ENCODE measurements at regions not wholly inside any gene's neighbourhood (a gene's known extent, or its start where the extent isn't known, plus 50 kb on each side); places are given as distances from the start of the nearest gene placed in this dataset.
A peak's percentile ranks its signal among the peaks of the same experiment; 100 is the strongest.

DNA sequence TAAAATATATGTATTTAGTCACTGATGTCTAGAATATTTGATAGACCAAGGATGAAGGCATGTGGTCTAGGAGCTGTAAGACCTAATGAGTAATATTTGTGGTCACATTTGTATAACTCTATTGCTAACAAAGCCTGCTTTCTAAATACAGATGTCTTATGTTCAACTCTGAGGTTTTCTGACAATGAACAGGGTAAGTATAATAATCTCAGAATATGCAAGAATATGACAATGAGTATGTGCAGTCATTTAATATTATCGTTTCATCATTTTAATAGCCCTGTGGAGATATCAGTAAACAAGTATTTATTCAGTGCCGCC is 389.6 kb downstream of the LRIG3 start:
- no peak overlapping the region for H3K27ac ChIP-seq
- TF ChIP-seq, protein P1, sequence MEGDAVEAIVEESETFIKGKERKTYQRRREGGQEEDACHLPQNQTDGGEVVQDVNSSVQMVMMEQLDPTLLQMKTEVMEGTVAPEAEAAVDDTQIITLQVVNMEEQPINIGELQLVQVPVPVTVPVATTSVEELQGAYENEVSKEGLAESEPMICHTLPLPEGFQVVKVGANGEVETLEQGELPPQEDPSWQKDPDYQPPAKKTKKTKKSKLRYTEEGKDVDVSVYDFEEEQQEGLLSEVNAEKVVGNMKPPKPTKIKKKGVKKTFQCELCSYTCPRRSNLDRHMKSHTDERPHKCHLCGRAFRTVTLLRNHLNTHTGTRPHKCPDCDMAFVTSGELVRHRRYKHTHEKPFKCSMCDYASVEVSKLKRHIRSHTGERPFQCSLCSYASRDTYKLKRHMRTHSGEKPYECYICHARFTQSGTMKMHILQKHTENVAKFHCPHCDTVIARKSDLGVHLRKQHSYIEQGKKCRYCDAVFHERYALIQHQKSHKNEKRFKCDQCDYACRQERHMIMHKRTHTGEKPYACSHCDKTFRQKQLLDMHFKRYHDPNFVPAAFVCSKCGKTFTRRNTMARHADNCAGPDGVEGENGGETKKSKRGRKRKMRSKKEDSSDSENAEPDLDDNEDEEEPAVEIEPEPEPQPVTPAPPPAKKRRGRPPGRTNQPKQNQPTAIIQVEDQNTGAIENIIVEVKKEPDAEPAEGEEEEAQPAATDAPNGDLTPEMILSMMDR (IDR thresholded peaks at IDR 0.05) = no peak
- TF ChIP-seq ZFX (IDR thresholded peaks at IDR 0.05; ENCODE audit: borderline replicate concordance) = no peak

DNA sequence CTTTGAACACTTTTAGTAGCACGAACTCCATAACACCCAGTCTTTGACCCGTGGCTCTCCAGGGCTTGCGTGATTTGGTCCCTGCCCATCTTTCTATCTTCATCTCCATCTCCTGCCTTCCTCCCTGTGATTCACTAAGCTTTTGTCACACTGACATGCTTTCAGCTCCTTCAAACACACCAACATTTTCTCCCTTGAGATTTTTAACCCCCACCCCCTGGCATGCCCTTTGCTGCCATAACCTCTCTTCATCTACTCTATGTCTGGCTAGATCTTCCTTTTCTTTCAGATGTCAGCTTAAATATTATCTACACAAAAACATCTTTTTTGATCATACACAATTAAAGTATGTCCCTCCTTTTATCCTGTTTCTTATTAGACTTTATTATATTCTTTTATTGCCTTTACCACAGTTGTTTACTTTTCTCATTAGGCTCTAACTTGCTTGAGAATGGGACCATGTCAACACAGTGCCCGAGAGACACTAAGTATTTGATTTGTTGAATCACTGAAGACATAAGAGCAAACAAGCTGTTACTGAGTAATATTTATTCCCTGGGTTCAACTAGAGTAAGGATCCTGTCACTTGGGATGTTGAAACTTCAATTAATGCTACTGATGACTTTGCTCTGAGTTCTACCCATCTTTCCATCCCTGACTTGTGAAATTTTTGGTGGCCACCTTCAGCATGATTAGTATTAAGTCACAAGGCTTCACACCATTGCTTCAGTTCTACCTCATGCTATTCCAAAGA is 387.3 kb downstream of the LRIG3 start:
- H3K27ac ChIP-seq = no peak overlapping the region
- TF ChIP-seq ZFX (IDR thresholded peaks at IDR 0.05; ENCODE audit: borderline replicate concordance) = no peak
- TF ChIP-seq, protein P1 (IDR thresholded peaks at IDR 0.05) = no peak

DNA sequence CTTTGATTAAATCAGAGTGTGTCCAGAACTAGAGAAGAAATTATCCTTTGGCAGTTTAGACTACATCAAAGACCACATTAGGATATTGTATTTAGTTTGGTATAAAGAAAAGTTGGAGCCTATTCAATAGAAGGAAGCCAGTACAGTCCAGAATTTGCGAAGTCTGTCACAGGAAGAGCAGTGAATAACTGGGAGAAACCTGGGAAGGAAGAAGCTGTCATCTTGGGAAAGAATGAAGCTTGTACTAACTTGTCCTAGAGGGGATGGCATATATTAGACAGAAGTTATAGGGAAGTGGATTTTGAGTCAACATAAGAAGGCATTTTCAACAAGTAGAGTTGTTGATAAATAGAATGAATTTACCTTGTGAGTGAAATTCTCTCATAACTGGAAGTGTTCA is 386.7 kb downstream of the LRIG3 start:
- TF ChIP-seq ZFX (IDR thresholded peaks at IDR 0.05; ENCODE audit: borderline replicate concordance) = no peak
- TF ChIP-seq, protein P1 (IDR thresholded peaks at IDR 0.05) = no peak
- H3K27ac ChIP-seq = no peak overlapping the region

DNA sequence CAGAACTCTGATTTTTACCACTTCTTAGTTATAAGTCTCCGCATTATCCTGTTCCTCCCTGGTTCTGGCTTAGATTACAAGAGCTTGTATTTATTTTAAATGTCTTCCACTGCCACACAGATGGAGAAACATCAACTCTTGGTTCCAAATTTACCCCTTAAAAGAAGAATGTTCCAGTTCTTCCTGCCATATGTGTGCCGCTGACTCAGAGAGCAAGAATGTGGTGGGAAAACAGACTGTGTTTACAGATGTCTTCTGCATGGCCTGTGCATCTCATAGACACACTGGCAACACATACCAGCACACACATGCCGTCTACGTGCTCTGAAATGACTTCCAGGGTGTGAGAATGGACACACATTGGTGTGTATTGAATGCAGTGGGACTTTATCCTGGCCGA is 383.0 kb downstream of the LRIG3 start:
- TF ChIP-seq ZFX (IDR thresholded peaks at IDR 0.05; ENCODE audit: borderline replicate concordance) = no peak
- TF ChIP-seq, protein P1 (IDR thresholded peaks at IDR 0.05) = no peak
- no peak overlapping the region for H3K27ac ChIP-seq

DNA sequence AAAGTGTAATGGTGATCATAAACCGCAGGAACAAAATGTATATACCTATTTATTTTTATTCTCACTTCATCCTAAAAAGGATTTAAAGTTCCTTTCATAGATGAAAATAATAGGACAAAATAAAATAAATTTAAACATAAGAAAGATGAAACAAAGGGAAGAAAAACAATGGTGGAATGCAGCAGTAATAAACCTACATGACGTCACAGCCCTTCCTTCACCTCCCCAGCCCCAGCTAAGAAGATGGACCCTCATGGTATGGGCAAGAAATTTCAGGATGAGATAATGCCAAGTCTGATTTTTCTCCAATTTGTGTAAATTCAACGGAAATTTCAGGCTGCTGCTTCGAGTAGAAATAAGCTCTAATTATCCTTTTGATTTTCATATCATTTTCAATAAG is 381.0 kb downstream of the LRIG3 start:
- H3K27ac ChIP-seq = no peak overlapping the region

DNA sequence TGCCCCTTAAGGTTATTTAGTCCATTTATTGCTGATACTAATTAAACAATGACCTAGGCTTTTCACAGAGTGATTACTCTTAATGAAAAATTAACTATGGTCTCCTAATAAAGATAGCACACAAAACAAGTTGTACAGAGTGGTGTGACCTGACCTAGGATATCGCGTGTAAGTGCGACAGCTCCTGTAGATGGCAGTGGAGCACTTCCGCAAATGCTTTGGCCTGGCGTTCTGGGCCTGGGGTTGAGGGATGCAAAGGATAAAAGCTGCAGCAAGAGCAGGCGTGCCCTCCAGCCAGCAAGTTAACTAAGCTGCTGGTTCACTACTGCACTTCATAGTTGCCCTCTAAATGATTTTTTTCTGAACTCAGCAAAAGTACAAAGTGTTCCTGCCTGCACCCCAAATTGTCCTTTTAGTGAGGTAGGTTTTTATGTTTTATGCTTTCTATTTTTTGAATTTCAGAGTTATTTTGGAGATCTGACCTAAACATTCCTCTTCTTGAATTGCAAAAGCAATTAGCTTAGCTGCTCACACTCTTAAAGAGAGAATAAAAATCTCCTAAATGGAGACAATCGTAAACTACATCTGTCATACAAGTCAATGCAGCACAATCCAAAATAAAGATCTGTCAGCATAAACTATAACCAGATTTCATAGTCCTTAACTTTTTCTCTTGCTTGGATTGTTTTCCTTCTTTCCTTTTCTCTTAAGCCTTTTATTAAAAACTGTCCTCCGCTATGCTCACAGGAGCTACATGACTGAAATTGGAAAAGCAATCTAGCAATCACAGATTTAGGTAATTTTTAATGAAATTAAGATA is 379.6 kb downstream of the LRIG3 start:
- no peak overlapping the region for H3K27ac ChIP-seq
- no peak for TF ChIP-seq ZFX (IDR thresholded peaks at IDR 0.05; ENCODE audit: borderline replicate concordance)
- TF ChIP-seq, protein P1 (IDR thresholded peaks at IDR 0.05) = peak; percentile 99

More for the DNA sequence above, 381.0 kb downstream of the LRIG3 start:
- no peak for TF ChIP-seq ZFX (IDR thresholded peaks at IDR 0.05; ENCODE audit: borderline replicate concordance)
- TF ChIP-seq, protein P1 (IDR thresholded peaks at IDR 0.05) = no peak

DNA sequence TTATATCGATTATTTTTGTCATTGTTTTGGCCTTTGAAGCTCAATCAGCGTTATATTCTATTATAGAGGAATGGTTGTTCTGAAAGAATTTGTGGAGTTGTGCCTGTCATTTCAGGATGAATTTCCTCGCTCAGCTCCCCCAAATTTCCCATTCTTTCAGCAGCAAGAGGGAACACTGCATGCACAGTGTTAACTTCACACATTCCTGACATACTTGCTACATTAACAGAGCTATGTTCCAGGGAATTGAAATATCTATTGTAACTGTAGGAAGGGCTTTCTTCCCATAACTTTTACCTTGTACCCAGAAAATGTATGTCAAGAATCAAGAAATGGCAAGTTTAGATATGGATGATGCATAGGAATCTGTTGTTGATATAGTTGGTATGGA is 379.0 kb downstream of the LRIG3 start:
- H3K27ac ChIP-seq = no peak overlapping the region
- no peak for TF ChIP-seq ZFX (IDR thresholded peaks at IDR 0.05; ENCODE audit: borderline replicate concordance)
- TF ChIP-seq, protein P1 (IDR thresholded peaks at IDR 0.05) = no peak
